ENCODE measurements at regions not wholly inside any gene's neighbourhood (a gene's known extent, or its start where the extent isn't known, plus 50 kb on each side); places are given as distances from the start of the nearest gene placed in this dataset.

DNA sequence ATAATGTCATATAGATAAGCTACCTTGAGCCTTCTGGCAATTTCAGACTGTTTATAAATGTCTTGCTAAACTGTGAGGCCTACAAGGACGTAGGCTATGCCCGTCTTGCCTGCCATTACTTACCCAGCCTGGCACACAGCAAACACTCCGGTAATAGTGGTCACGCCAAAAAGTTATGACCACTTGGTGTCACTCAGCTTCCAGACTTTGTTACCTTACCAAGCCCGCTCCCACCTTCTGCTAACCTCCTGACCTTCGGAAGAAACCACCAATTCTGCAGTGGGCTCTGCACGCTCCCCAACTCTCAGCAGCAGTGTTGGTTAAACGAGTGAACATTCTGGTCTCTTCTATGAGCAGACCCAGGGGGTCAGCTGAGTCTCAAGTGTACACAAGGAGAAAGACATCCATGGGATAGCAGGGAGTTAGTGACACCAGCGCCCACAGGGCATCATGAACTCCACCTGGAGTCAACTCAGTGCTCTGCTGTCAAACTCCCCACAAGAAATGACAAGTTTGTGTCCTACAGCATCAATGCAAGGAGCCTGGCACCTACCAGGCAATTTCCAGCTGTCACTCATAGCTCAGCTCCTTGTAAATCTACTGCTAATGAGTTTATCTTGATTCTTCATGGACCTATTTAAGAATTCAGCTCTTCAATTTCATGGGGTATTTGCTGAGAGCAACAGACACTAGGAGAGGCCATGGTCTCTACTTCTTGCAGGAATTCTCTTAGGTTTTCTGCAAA, 119.9 kb downstream of the TTLL2 start:
- no peaks in the 10 kb centered on the region for H3K9me2 ChIP-seq (ENCODE audit: insufficient read depth)
- no peak for TF ChIP-seq EZH2 (IDR thresholded peaks at IDR 0.05; ENCODE audit: low read depth)
- TF ChIP-seq, protein P1, sequence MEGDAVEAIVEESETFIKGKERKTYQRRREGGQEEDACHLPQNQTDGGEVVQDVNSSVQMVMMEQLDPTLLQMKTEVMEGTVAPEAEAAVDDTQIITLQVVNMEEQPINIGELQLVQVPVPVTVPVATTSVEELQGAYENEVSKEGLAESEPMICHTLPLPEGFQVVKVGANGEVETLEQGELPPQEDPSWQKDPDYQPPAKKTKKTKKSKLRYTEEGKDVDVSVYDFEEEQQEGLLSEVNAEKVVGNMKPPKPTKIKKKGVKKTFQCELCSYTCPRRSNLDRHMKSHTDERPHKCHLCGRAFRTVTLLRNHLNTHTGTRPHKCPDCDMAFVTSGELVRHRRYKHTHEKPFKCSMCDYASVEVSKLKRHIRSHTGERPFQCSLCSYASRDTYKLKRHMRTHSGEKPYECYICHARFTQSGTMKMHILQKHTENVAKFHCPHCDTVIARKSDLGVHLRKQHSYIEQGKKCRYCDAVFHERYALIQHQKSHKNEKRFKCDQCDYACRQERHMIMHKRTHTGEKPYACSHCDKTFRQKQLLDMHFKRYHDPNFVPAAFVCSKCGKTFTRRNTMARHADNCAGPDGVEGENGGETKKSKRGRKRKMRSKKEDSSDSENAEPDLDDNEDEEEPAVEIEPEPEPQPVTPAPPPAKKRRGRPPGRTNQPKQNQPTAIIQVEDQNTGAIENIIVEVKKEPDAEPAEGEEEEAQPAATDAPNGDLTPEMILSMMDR (conservative IDR thresholded peaks at IDR 0.05), result no peak
- H3K27ac ChIP-seq, result no peak overlapping the region
- no peaks in the 10 kb centered on the region for H3K4me1 ChIP-seq (replicated peaks; ENCODE audit: insufficient read depth)
- H3K9me3 ChIP-seq (ENCODE audit: insufficient read depth, low read depth), result no peaks in the 10 kb centered on the region
- no peaks in the 10 kb centered on the region for H3K79me2 ChIP-seq (ENCODE audit: low read depth)
- no peaks in the 10 kb centered on the region for H3K36me3 ChIP-seq (ENCODE audit: low read depth)
- H3F3A ChIP-seq (ENCODE audit: insufficient read depth, low read depth), result no peaks in the 10 kb centered on the region
- H2AFZ ChIP-seq, result no peak overlapping the region
- ChIA-PET CTCF (interaction anchor here (0.6 kb wide), 1 partner anchor 10 kb away, joined by 4 read pairs; no protein-coding TSS in a partner anchor), POLR2A (ENCODE audit: unreplicated experiment) (no interaction called here)
- BruUV-seq (replicated peaks), result no TSS peak
- no peak overlapping the region for H3K4me3 ChIP-seq
- intact Hi-C loops (cut with micrococcal nuclease; ENCODE audit: unreplicated experiment), result no loop called here
- no peaks in the 10 kb centered on the region for H4K20me1 ChIP-seq (ENCODE audit: insufficient read depth)
- H3K27me3 ChIP-seq (ENCODE audit: insufficient read depth, low read depth), result peaks cover 89% of the 10 kb centered on the region
- DNase-seq, result no peak
- H3K4me2 ChIP-seq, result no peak overlapping the region

- Histone ChIP-seq H3K27me3 (ENCODE audit: insufficient read depth, low read depth) (peaks cover 84% of the 10 kb centered on the region), H3K9me3 (ENCODE audit: insufficient read depth, low read depth) (no peaks in the 10 kb centered on the region), H3K9me2 (ENCODE audit: insufficient read depth) (no peaks in the 10 kb centered on the region), H3K27ac (no peak overlapping the region), H3K36me3 (ENCODE audit: low read depth) (no peaks in the 10 kb centered on the region), H4K20me1 (ENCODE audit: insufficient read depth) (no peaks in the 10 kb centered on the region), H3K4me3 (no peak overlapping the region), H2AFZ (no peak overlapping the region), H3K79me2 (ENCODE audit: low read depth) (no peaks in the 10 kb centered on the region), H3K4me1 (replicated peaks; ENCODE audit: insufficient read depth) (no peaks in the 10 kb centered on the region), H3F3A (ENCODE audit: insufficient read depth, low read depth) (no peaks in the 10 kb centered on the region), H3K4me2 (no peak overlapping the region)
- no peak for DNase-seq
- no TSS peak for BruUV-seq (replicated peaks)
- intact Hi-C loops (cut with micrococcal nuclease; ENCODE audit: unreplicated experiment), result no loop called here
- ChIA-PET CTCF (no interaction called here), POLR2A (ENCODE audit: unreplicated experiment) (no interaction called here)
- TF ChIP-seq, protein P1 (conservative IDR thresholded peaks at IDR 0.05), result no peak
- TF ChIP-seq EZH2 (IDR thresholded peaks at IDR 0.05; ENCODE audit: low read depth), result no peak
Observed at GRCh38 chr6:167445568-167445967, 120.7 kb downstream of the TTLL2 start.

DNA sequence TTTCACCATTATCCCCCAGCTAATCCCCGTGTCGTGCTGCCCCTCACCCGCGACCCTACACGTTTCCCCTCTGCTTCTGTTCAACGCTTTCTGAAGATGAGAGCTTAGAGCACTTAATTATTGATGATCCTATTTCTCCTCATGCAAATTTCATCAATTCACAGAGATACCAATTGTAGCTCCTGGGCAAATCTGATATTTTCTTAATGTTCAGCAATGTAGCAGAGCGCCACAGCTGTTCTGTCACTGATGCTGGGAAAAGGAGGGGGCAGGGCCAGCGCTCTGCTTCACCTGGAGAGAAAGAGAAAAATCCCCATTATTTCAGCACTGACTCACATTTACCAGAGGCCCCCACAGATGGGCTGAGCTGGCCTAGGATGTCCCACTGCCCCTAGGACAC, 121.2 kb downstream of the TTLL2 start:
- H2AFZ ChIP-seq, result no peak overlapping the region
- H4K20me1 ChIP-seq (ENCODE audit: insufficient read depth), result no peaks in the 10 kb centered on the region
- BruUV-seq (replicated peaks), result no TSS peak
- no peak overlapping the region for H3K27ac ChIP-seq
- no peaks in the 10 kb centered on the region for H3K79me2 ChIP-seq (ENCODE audit: low read depth)
- no peaks in the 10 kb centered on the region for H3K36me3 ChIP-seq (ENCODE audit: low read depth)
- no peak for TF ChIP-seq EZH2 (IDR thresholded peaks at IDR 0.05; ENCODE audit: low read depth)
- TF ChIP-seq, protein P1 (conservative IDR thresholded peaks at IDR 0.05), result no peak
- H3K4me3 ChIP-seq, result no peak overlapping the region
- CTCF ChIA-PET, result no interaction called here
- H3K9me3 ChIP-seq (ENCODE audit: insufficient read depth, low read depth), result no peaks in the 10 kb centered on the region
- intact Hi-C loops (cut with micrococcal nuclease; ENCODE audit: unreplicated experiment), result no loop called here
- no peak for DNase-seq
- H3K9me2 ChIP-seq (ENCODE audit: insufficient read depth), result no peaks in the 10 kb centered on the region
- no peaks in the 10 kb centered on the region for H3F3A ChIP-seq (ENCODE audit: insufficient read depth, low read depth)
- no peak overlapping the region for H3K4me2 ChIP-seq
- H3K27me3 ChIP-seq (ENCODE audit: insufficient read depth, low read depth), result peaks cover 80% of the 10 kb centered on the region
- no peaks in the 10 kb centered on the region for H3K4me1 ChIP-seq (replicated peaks; ENCODE audit: insufficient read depth)
- POLR2A ChIA-PET (ENCODE audit: unreplicated experiment), result no interaction called here

Data from PC-9 (cell line).